Astrocyte of the spinal cord (primary cell): ENCODE measurements at regions not wholly inside any gene's neighbourhood (a gene's known extent, or its start where the extent isn't known, plus 50 kb on each side); places are given as distances from the start of the nearest gene placed in this dataset.

ENCODE experiments used
- DNase-seq: peaks from one replicate; pipeline ENCODE4 v3.0.0; 2011; ENCODE audit warnings: low read depth, low spot score
- H3K4me3 ChIP-seq: 2 replicates; pipeline ENCODE4 v1.5.1; 2011; ENCODE audit warnings: low read depth, mild to moderate bottlenecking, low read length, moderate library complexity
- CTCF ChIP-seq: IDR thresholded peaks from 2 replicates; pipeline ENCODE4 v1.5.1; 2012; ENCODE audit warnings: low read depth, mild to moderate bottlenecking, low read length, inconsistent platforms
- in situ Hi-C: cut with HindIII; loops from 2 replicates; pipeline ENCODE4 v1.10.0; 2017; ENCODE audit warnings: low sequenced_read_pairs

DNA sequence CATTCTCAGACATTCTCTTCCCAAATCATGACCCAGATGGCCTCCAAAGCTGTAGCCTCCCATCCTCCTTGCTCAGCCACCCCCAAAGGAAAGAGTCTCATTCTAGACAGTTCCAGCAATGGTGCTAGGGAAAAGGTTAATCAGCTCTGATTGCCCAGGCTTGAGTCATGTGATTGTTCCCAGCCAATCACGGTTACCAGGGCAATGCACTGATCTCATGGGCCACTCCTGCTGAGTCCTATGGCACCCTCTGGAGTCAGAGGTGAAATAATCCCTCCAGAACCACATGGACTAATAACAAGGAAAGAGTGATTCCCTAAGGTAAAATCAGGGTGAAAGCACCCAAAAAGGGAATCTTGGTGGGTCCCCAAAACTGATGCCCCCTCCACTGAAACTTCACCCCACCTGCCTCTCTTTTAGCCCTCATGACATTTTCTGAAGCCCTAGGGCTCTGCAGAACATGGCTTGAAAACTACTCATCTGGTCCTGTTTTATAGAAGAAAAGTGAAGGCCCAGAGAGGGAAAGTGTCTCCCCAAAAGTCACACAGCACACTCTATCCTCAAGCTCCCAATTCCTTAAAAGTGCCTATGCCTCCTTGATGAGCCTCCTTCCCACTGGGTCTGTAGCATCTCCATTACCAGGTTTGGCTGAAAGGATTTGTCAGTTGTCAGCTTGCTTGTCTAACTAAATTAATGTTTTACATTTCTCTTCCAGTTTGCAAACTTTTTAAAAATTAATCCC, 203.7 kb downstream of the MN1 start:
- in situ Hi-C loops: no loop called here
- H3K4me3 ChIP-seq: no peak overlapping the region
- no peak for DNase-seq
- no peak for TF ChIP-seq CTCF

DNA sequence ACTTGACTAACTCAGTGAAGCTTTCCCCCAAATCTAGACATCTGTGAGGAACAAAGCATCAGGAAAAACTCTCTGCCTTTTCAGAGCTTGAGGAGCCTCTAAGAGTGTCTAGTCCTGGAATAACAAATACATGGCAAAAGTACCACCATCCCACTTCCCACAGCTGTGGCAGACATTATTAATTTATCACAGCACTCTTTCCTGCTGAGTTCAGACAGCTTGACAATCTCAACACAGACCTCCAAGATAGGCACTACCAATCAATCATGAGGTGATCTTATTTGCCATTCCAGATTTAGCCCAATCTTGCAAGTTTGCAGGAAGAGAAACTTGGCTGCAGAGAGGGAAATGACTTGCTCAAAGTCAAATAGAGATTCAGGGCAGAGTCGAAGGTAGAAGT, 202.8 kb downstream of the MN1 start:
- no peak for TF ChIP-seq CTCF
- no peak for DNase-seq
- in situ Hi-C loops: no loop called here

DNA sequence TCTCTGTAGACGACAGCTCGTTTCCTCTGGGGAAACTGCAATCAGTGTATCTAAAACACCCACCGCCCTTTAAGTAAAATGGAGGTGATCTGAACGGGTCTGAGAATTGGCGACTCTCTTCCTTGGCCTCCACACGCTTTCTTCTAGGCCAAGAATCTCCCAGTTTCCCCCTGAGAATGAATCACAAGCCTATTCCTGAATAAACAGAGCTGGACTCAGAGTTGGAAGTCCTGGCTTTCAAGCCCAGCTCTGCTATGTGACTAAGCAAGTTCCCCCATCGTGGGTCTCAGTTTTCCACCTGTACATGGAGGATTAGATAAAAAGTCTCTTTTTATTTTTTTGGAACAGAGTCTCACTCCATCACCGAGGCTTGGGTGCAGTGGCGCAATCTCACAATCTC, 200.4 kb downstream of the MN1 start:
- TF ChIP-seq CTCF: no peak
- in situ Hi-C loops: no loop called here
- no peak for DNase-seq
- no peak overlapping the region for H3K4me3 ChIP-seq

More for the DNA sequence above, 202.8 kb downstream of the MN1 start:
- H3K4me3 ChIP-seq: no peak overlapping the region

DNA sequence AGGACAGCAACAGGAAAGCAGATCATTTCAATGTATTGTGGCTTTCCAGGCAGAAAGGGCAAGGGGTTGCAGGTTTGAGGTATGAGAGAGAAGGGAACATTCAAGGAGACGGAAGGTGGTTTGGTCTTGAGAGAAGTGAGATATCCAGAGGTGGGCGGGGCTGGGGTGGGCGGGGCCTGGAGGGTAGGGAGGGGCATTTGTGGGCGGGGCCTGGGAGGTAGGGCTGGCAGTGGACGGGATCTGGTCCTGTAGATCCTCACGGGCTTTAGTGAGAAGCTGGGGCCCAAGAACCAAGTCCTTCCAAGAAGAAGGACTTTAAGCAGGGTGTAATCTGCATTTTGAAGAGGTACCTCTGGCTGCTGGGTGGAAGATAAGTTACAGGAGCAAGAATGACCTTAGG, 199.2 kb downstream of the MN1 start:
- TF ChIP-seq CTCF: no peak
- in situ Hi-C loops: no loop called here
- no peak for DNase-seq
- H3K4me3 ChIP-seq: no peak overlapping the region

DNA sequence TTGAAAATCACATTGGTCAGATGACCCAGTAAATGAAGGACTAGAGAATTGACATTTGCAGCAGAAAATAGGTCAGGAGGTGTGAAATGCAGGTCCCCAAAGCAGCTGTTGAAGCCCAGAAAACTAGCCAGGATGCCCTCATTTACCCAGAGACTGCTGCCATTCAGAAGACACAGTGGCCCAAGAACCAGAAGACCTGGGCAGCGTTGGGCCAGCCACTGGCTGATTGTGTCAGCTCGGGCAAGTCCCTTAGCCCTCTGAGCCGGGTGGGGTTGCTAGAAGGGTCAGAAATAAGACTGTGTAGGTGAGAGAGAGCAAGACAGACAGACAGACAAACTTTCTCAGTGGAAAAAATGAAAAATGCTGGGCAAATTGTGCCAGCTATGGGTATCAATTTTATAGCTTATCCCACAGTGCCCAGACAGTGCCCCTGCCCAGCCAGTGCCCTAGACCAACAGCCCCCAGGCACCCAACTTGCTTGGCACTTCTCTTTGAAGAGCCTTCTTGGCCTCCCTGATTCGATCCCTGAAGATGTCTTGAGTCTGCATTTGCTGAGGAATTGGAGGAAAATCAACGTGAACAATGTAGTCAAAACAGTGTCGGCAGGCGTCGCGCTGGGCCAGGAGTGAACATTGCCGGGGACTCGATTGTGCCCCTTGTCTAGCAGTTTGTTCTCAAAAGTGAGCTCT, 198.3 kb downstream of the MN1 start:
- in situ Hi-C loops: no loop called here
- no peak for DNase-seq
- no peak for TF ChIP-seq CTCF
- no peak overlapping the region for H3K4me3 ChIP-seq

GRCh38 chr22:27603800-27604144, 197.8 kb downstream of the MN1 start:
- H3K4me3 ChIP-seq: no peak overlapping the region
- peak; percentile 9 for TF ChIP-seq CTCF
- peak; percentile 57 for DNase-seq
- in situ Hi-C loops: no loop called here
